Gastroesophageal sphincter (tissue), 3 donors: ENCODE measurements at regions not wholly inside any gene's neighbourhood (a gene's known extent, or its start where the extent isn't known, plus 50 kb on each side); places are given as distances from the start of the nearest gene placed in this dataset.

ENCODE experiments used
- CTCF ChIP-seq, 4 experiments: fragments of 200-600 bp in 2 of 4; fragments of 450-650 bp in 2 of 4; sonication (generic) in 1 of 4; IDR thresholded peaks; one replicate each; pipeline ENCODE4 v1.5.1; 2017 to 2019; ENCODE audit warnings: antibody characterized with exemption in 4 of 4, mild to moderate bottlenecking in 2 of 4, moderate library complexity in 2 of 4
- EP300 ChIP-seq: sonication (generic); formaldehyde crosslinking; IDR thresholded peaks from one replicate; pipeline ENCODE4 v1.6.1; 2017; ENCODE audit warnings: antibody characterized with exemption, mild to moderate bottlenecking
- POLR2A ChIP-seq, 2 donors: fragments of 450-650 bp; IDR thresholded peaks; one replicate each; pipeline ENCODE4 v1.6.1; 2017; ENCODE audit warnings: antibody characterized with exemption in 2 of 2, mild to moderate bottlenecking in 2 of 2, moderate library complexity in 1 of 2
- POLR2AphosphoS5 ChIP-seq: sonication (generic); formaldehyde crosslinking; IDR thresholded peaks from one replicate; pipeline ENCODE4 v1.6.1; 2017; ENCODE audit warnings: antibody characterized with exemption

- TF ChIP-seq CTCF (IDR thresholded peaks at IDR 0.05): no peak
- TF ChIP-seq EP300: no peak
- TF ChIP-seq POLR2A (IDR thresholded peaks at IDR 0.05): no peak
- no peak for TF ChIP-seq POLR2AphosphoS5
Observed at GRCh38 chr18:67386032-67386431, 130.5 kb downstream of the DSEL start.
